ENCODE measurements at regions not wholly inside any gene's neighbourhood (a gene's known extent, or its start where the extent isn't known, plus 50 kb on each side); places are given as distances from the start of the nearest gene placed in this dataset.
"Not testable (repeated sequence)": the region's sequence is repeated elsewhere in the genome, so short reads cannot be mapped to it uniquely, and the experiment has no call there.

DNA sequence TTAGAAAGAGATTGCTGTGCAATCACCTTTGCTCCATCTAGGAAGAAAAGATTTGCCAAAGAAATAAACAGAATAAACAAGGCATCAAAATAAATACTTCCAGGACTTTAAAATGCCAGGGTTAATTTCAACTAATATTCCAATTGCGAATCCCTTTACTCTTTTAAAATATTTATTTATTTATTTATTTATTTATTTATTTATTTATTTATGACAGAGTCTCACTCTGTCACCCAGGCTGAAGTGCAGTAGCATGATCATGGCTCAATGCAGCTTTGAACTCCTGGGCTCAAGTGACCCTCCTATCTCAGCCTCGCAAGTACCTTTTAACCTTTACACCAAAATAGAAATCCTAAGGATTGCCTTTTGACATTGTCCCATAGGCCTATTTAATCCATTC, 191.1 kb downstream of the EDN1 start:
- DNase-seq: no peak

DNA sequence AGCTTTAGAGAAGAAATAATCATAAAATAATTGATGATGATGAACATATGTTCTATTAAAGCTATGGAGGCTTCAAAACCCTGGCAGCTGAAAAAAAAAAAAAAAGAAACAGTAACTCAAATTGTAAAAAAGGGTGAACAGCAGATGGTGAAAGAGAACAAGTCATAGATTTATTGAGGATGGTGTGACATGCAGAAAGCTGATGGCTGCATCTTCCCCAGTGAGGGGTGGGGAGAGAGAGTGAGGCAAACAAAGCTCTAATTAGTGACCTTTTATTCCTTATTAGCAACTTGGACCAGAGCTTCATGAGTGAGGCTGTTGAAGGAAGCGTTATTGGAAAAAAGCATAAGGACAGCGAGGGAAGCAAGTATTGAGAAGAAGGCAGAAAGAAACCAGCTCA, 191.7 kb downstream of the EDN1 start:
- DNase-seq: no peak

DNA sequence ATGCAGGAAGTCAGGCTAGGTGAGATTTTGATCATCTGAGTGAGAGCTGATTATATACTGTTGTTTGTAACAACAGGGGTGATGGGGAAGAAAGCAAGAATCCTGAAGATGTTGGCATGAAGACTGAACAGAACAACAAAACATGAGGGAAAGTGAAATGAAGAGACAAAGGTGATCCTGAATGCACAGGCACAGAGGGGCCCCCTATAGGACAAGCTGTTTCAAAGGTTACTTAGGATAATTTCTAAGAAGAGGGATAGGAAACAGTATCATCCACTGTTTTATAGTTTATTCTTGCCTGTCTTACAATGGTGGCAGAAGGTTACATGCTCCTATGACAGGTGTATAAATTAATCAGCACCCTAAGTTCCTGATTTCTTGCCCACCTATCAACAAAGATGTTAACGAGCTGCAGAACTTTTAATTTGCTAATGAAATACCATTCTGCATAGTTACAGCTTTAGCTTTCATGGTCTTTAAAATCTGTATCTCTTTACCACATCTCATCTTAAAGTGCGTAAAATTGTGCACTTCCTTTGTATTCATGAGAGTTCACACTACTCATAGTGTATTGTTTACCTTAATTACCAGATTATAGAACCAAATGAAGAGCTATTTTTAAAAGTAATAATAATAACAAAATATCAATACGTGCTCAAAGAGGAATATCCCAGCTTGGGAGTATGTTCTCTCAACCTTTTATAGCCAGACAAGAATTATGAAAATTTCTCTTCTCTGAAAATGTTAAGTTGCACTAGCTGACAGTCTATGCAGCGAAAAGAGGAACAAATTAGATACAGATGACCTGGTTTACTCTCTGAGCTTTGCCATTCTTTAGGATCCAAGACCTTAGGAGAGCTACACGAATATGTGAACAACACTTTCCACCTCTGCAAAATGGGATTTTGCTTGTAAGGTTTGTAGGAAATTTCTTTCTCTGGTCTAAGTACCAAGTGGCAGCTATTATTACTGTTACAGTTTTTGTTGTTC, 192.5 kb downstream of the EDN1 start:
- DNase-seq: no peak

DNA sequence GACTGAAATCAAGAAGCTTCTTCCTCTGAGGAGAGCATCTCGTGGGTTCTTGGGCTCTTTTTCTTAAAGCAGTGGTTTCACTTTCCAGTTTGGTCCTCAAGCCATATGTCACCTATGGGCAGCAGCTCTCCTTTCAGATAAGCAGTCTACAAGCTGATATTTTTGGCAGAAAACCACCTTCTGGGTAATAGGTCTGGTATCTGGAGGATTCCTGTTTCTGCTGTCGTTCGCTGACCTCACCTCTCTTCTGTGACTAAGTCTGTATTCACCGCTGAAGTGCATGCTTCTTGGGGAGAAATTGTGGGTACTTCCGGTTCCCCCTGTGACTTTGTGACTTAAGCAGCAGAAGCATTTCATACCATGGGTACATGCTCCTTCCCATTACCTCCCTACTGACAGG, 193.6 kb downstream of the EDN1 start:
- DNase-seq: no peak

DNA sequence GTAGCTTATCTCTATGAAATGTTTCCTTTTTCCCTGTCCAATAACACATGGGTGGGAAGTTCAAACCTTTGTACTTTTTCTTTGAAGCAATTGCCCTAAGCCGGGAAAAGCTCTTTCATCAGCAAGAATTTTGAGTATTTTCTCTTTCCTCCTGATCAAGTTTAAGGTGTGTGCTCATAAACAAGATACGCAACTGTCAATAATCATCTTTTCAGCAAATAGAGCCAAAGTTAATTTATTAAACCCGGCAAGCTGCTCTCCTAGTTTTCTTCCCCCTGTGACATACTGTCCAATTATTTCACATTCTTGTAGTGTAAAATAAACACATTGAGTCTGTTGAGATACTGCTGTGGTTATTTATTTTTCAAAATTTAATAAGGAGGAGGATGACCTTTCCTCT, 194.4 kb downstream of the EDN1 start:
- DNase-seq: no peak

DNA sequence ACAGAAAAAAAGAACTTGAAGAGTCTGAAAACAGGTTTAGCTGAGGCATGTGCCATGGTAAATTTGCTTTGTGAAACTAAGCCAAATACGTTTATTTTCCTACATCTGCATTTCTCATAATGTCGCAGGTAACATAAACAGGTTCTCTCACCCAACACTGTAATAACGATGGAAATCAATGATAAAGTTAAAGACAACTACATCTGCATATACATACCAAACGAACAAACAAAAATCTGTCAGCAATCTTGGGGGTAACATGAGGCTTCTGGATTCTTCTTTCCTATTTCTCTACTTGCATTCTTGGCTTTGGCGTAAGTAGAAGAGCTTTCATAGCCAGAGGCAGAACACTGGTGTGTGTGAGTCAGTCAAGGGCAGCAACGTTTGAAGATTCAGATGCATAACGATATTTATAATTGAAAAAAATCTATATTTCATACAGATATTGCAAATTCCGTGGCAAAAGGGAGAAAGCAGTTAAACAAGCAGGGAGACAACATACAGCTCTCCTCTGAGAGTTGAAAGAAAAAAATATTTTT, 195.1 kb downstream of the EDN1 start:
- DNase-seq: no peak

DNA sequence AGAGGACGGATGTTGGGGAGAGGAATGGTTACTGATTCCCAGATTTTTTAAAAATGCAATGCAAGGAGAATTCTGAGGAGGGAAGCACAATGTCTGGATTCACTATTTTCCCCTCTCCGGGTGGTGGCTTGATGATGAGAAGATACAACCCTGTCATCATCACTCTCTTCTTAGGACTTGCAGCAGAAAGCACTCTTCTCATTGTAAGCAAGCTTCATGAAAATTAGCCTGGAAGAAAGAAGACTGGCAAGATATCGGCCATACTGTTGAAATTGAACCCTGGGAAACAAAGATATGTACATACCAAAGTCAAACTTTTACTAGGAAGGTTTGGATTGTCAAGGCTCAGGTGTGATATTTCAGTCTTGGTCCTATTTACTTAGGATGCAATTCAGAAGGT, 195.7 kb downstream of the EDN1 start:
- no peak for DNase-seq

DNA sequence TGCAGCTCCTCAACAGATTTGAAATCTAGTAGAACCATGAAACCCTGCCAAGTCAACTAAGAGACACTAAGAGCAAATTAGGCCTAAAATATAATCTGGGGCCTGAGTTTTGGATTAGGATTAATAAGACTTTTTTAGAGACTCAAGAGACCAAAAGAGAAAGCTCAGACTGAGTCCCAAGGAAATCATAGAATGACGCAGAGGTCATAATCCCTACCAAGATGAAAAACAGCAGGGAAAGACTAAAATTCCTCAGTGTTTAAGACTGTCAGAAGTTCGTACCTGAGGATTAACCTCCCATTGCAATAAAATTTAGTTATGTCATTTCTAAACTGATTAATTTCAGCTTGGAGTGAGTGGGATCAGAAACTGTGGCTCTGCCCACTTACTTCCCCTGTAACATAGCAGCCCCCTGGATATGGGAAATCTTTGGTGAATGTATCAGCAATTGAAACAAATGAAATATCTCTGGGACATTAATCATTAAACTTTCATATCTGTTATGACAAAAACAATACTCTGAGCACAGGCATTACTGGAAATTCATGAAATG, 200.3 kb downstream of the EDN1 start:
- DNase-seq: no peak

DNA sequence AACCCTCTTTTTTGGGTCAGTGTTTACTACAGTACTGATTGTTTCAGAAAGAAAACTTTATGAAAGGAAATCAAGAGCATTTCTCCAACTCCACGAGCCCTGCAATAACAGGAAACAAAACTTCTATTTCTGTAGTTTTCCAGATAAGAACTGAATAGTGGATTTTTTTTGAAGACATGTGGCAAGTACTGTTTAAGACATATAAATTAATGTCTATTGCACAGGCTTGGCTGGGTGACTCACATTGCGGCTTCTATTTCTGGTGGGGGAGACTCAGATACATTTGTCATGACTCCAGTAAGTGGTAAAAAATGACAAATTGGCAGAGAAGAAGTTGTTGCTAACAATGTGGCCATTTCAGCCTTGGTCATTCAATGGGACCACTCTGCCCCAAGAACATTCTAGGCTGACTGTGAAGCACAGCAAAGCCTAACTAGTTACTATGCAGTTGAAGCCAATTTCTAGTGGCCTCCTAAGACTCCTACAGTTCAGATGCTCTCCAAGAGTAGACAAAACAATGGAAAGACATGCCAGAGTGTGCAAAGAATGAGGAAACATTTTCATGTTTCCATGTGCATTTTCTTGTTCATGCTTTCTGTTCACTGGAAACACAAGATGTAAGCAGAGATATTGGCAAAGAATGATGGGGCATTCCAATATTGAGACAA, 200.9 kb downstream of the EDN1 start:
- peak; percentile 24 to 32 for DNase-seq

DNA sequence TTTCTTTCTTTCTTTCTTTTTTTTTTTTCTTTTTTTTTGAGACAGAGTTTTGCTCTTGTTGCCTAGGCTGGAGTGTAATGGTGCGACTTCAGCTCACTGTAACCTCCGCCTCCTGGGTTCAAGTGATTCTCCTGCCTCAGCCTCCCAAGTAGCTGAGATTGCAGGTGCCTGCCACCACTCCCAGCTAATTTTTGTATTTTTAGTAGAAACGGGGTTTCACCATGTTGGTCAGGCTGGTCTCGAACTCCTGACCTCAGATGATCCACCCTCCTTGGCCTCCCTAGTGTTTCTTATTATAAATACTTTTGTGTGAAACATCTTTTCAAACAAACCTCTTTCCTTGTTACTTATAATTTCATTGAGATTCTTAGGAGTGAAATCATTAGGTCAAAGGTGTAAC, 202.8 kb downstream of the EDN1 start:
- not testable (repeated sequence) for DNase-seq

DNA sequence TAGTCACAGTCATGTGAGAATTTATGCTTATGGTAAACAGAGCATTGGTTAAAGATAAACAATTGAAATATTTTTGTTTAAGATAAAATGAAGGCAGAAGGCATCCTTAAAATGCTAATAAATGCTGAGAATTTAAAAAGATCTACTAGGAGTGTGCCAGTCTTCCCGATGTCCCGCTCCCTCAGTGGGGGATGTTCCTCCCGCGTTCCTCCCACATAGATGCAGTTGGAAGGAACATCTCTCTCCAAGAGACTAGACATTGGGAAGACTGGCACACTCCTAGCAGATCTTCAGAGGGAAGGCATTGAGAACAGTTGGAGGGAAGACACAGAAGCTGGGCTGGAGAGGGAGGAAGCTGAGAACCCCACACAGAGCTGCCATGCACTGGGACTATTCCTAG, 203.3 kb downstream of the EDN1 start:
- no peak for DNase-seq

DNA sequence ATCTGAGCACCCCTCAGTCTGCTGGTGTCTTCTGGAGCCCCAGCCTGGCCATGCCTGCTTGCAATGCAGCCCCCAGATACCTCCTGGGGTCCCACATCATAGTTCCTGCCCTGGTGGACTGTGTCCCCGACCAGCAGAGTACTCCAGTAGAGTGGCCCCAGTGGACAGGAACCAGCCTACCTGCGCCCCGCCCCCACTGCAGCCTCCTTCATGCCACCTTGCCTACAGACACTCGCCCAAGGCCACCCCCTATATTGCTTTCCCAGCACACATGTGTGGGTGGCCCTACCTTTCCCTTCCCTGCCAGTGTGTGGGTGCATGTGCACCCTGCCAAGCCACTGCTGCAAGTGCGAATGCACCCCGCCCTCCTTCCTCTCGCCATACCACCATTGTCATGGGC, 204.0 kb downstream of the EDN1 start:
- no peak for DNase-seq

DNA sequence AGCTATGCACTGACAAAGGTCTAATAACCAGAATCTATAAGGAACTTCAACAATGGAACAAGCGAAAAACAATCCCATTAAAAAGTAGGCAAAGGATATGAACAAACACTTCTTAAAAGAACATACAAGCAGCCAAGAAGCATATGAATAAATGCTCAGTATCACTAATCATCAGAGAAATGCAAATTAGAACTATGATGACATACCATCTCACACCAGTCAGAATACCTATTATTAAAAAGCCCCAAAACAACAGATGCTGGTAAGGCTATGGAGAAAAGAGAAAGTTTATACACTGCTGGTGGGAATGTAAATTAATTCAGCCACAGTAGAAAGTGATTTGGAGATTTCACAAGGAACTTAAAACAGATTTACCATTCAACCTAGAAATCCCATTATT, 211.8 kb downstream of the EDN1 start:
- no peak for DNase-seq

DNA sequence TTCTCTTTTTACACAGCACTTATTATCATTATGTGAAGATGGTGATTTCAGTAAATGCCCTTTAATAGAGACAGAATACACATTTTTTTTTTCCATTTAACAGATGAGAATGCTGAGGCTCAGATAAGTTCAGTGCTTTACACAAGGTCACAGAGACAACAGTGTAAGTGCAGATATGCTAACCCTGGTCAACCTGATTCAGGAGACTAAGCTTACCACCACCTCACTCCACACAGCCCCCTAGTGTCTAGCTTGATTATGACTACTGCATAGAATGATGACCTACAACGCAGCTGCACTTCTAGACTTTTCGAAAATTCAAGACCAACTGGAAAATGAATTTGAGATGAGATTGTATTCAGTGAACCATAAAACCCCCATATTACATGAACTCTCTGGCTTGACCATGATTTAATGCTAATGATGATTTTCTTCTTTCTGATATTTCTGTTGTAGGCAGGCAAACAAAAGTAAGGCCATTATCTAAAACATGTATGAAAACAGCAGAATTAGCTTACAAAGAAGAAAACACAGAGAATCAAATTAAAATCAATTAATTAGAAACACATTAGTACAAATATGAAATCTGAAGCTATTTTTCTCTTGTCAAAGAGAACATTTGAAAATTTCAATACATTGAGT, 212.1 kb upstream of the PHACTR1 start:
- no peak for DNase-seq

DNA sequence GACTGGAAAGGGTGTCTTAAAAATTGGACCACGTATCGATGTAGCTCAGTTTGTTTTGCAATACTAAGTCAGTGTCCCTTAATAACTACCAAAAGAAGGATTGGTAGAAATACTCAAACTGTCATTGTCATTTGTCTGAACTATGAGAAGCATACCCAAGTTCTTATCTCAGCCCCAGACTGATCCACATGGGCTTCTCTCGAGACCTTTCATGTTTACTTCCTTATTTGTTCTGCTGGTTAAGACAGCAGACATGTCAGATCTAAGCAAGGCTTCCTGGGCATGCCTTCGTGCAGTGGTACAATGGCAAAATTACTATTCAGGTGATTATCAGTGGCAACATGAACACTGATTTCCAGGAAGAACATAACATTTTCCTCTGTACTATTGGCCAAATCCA, 211.1 kb upstream of the PHACTR1 start:
- DNase-seq: no peak

DNA sequence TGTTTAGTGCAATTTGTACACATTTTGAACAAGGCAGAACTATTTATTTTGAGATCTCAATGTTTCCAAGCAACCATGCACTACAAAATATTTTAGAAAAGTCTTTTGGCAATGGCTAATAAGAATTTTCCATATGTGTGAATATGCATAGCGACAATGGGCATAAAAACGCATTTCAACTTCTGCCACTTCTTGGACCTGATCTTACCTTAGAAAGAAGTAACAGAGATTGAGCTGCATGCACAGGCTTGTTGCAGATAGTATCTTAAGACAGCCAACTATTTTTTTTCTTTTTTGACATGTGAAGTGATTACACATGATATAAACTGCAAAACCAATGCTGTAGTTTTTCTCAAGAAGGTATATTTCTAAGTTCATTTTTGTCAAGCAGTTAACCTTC, 210.4 kb upstream of the PHACTR1 start:
- no peak for DNase-seq

DNA sequence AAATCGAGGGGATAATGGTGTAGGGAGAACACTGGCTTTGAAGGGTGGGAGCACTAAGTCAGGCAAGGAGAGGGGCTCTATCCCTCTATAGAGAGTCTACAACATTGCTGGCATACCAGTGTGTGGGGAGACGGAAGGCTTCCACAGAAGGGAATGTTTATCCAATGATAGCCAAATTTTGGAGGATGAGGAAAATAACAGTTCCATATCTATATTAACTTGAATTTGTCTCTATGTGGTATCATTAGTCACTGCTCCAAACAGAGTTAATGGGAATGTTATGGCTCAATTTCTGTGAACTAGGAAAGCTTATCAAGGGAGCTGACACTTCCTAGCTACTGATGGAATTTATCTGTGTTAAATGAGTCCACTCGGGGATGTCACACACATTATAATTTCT, 208.9 kb upstream of the PHACTR1 start:
- DNase-seq: no peak

DNA sequence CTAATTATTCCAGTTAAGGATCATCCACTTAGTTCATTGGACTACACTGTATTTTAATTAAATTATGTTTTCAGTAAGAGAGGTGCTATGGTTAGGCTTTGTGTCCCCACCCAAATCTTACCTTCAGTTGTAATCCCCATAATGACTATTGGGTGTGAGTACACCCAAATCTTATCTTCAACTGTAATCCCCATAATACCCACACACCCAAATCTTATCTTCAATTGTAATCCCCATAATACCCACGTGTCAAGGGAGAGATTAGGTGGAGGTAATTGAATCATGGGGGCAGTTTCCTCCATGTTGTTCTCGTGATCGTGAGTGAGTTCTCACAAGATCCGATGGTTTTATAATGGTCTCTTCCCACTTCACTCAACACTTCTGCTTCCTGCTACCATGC, 208.0 kb upstream of the PHACTR1 start:
- DNase-seq: no peak

DNA sequence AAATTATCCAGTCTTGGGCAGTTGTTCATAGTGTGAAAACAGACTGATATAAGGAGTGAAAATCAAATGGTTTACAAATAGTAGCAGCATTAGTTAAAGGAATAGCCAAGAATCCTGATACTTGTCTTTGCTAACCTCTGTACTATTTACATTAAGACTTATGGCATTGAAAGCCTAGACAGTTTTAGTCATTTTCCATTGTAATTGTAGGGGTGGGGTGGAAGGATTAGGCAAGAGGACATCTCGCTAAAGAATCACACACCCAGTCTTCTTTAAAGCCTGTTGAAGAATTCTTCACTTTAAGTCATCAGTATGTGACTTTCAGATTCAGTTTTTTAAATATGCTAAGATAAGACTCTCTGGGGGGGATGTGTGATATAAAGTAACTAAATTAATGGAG, 207.5 kb upstream of the PHACTR1 start:
- DNase-seq: no peak

DNA sequence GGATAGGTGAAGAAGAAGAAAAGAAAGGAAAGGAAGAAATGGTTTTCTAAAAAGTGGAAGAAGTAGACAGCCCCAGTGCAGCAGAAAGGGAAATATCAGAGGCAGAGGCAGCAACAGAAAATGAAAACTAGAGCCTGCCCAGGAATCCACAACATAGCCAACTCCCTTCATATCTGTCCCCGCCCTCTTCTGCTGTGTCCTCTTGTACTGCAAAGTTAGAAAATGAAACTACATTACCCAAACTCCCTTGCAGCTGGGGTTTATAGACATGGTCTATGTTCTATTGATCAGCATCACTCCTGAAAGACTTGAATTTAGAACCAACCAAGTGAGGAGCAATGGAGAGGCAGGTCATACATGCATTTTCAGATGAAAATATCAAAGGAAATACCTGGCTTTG, 200.5 kb upstream of the PHACTR1 start:
- no peak for DNase-seq

DNA sequence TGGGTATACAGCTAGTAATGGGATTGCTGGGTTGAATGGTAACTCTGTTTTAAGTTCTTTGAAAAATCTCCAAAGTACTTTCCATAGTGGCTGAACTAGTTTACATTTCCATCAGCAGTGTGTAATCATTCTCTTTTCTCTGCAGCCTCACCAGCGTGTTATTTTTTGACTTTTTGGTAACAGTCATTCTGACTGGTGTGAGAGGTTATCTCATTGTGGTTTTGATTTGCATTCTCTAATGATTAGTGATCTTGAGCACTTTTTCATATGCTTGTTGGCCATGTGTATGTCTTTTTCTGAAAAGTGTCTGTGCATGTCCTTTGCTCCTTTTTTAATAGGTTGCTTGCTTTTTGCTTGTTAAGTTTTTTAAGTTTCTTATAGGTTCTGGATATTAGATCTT, 194.2 kb upstream of the PHACTR1 start:
- DNase-seq: no peak

DNA sequence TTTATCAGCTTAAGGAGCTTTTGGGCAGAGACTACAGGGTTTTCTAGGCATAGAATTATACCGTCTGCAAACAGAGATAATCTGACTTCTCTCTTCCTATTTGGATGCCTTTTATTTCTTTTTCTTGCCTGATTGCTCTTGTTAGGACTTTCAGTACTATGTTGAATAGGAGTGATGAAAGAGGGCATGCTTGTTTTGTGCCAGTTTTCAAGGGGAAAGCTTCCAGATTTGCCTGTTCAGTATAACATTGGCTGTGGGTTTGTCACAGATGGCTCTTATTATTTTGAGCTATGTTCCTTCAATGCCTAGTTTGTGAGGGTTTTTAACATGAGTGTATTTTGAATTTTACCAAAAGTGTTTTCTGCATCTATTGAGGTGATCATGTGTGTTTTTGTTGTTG, 192.8 kb upstream of the PHACTR1 start:
- DNase-seq: no peak

DNA sequence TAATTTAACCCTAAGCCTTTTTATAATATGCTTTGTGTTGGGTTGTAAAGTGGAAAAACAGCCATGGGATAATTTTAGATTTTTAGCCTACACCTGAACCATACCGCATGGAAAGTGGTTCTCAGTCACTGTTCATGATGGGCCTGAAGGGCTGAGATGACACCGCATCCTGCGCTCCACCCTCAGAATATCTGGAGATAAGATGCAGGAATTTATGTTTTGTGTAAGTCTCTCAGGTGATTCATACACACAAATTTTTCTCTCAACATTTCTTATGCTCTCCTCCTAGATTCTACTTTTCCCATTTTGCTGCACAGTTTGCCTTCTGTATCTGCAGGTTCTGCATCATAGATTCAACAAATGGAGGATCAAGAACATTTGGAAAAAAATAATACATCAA, 191.3 kb upstream of the PHACTR1 start:
- DNase-seq: no peak
